Trophoblast cell (in vitro differentiated cells and primary cell): ENCODE measurements at regions not wholly inside any gene's neighbourhood (a gene's known extent, or its start where the extent isn't known, plus 50 kb on each side); places are given as distances from the start of the nearest gene placed in this dataset.

ENCODE experiments used
- DNase-seq, 2 donors: peaks; one replicate each; pipeline ENCODE4 v3.0.0-alpha.2; 2016
- H2AFZ ChIP-seq: 2 replicates; pipeline ENCODE4 v1.6.1; 2013; ENCODE audit warnings: low read length, moderate library complexity, mild to moderate bottlenecking; ENCODE audit not compliant: insufficient read depth, poor library complexity
- H2AK5ac ChIP-seq: 2 replicates; pipeline ENCODE4 v1.6.1; 2013; ENCODE audit warnings: mild to moderate bottlenecking, low read length
- H2BK120ac ChIP-seq: 2 replicates; pipeline ENCODE4 v1.6.1; 2013; ENCODE audit warnings: low read length, mild to moderate bottlenecking, moderate library complexity; ENCODE audit not compliant: insufficient read depth, poor library complexity
- H2BK12ac ChIP-seq: 2 replicates; pipeline ENCODE4 v1.6.1; 2013; ENCODE audit warnings: mild to moderate bottlenecking, low read length, moderate library complexity
- H2BK5ac ChIP-seq: 2 replicates; pipeline ENCODE4 v1.6.1; 2013; ENCODE audit warnings: low read length, low read depth, moderate library complexity, mild to moderate bottlenecking; ENCODE audit not compliant: poor library complexity
- H3K14ac ChIP-seq: 2 replicates; pipeline ENCODE4 v1.6.1; 2013; ENCODE audit warnings: mild to moderate bottlenecking, low read length
- H3K18ac ChIP-seq: 2 replicates; pipeline ENCODE4 v1.6.1; 2013; ENCODE audit warnings: mild to moderate bottlenecking, low read length
- H3K23ac ChIP-seq: 2 replicates; pipeline ENCODE4 v1.6.1; 2013; ENCODE audit warnings: low read length
- H3K27ac ChIP-seq: 2 replicates; pipeline ENCODE4 v1.5.1; 2013; ENCODE audit warnings: low read depth, mild to moderate bottlenecking, inconsistent platforms, low read length, moderate library complexity
- H3K27me3 ChIP-seq: 2 replicates; pipeline ENCODE4 v1.6.1; 2013; ENCODE audit warnings: inconsistent platforms, mild to moderate bottlenecking, low read length, moderate library complexity; ENCODE audit not compliant: insufficient read depth
- H3K36me3 ChIP-seq, 2 experiments: 1 replicate in 1 of 2; 2 replicates in 1 of 2; pipeline ENCODE4 v1.6.1; 2013; ENCODE audit warnings: low read length in 2 of 2, mild to moderate bottlenecking in 2 of 2, moderate library complexity in 1 of 2; ENCODE audit not compliant: insufficient read depth in 2 of 2, control insufficient read depth in 1 of 2
- H3K4ac ChIP-seq: 2 replicates; pipeline ENCODE4 v1.6.1; 2013; ENCODE audit warnings: low read depth, mild to moderate bottlenecking, low read length, moderate library complexity
- H3K4me1 ChIP-seq, 2 experiments: 1 replicate in 1 of 2; 2 replicates in 1 of 2; pipeline ENCODE4 v1.6.1; 2013; ENCODE audit warnings: low read length in 2 of 2, mild to moderate bottlenecking in 2 of 2, moderate library complexity in 1 of 2; ENCODE audit not compliant: insufficient read depth in 2 of 2, control insufficient read depth in 1 of 2
- H3K4me2 ChIP-seq: 2 replicates; pipeline ENCODE4 v1.6.1; 2013; ENCODE audit warnings: inconsistent platforms, mild to moderate bottlenecking, low read length, moderate library complexity
- H3K4me3 ChIP-seq: 2 replicates; pipeline ENCODE4 v1.5.1; 2013; ENCODE audit warnings: mild to moderate bottlenecking, low read depth, low read length, inconsistent platforms
- H3K79me1 ChIP-seq: one replicate; pipeline ENCODE4 v1.6.1; 2013; ENCODE audit warnings: low read length
- H3K79me2 ChIP-seq: 2 replicates; pipeline ENCODE4 v1.6.1; 2013; ENCODE audit warnings: low read length, mild to moderate bottlenecking; ENCODE audit not compliant: control insufficient read depth, insufficient read depth, poor library complexity
- H3K9ac ChIP-seq: 2 replicates; pipeline ENCODE4 v1.6.1; 2013; ENCODE audit warnings: mild to moderate bottlenecking, low read length
- H3K9me3 ChIP-seq: 2 replicates; pipeline ENCODE4 v1.6.1; 2013; ENCODE audit warnings: low read depth, mild to moderate bottlenecking, control low read depth, inconsistent platforms, low read length; ENCODE audit not compliant: insufficient read depth
- H4K12ac ChIP-seq: 2 replicates; pipeline ENCODE4 v1.6.1; 2013; ENCODE audit warnings: low read depth, mild to moderate bottlenecking, low read length, moderate library complexity
- H4K8ac ChIP-seq: 2 replicates; pipeline ENCODE4 v1.6.1; 2013; ENCODE audit warnings: low read depth, mild to moderate bottlenecking, low read length, moderate library complexity
- H4K91ac ChIP-seq: one replicate; pipeline ENCODE4 v1.6.1; 2013; ENCODE audit warnings: low read depth, mild to moderate bottlenecking, low read length, moderate library complexity
- WGBS: extraction: QIAGEN DNeasy Blood & Tissue Kit; methylation state at CpG from one replicate; pipeline ENCODE4 v1.1.7; 2013; ENCODE audit warnings: missing lambda C conversion rate; ENCODE audit not compliant: insufficient read length, insufficient coverage; ENCODE audit errors: extremely low coverage; 5-methylcytosine and 5-hydroxymethylcytosine counted together

DNA sequence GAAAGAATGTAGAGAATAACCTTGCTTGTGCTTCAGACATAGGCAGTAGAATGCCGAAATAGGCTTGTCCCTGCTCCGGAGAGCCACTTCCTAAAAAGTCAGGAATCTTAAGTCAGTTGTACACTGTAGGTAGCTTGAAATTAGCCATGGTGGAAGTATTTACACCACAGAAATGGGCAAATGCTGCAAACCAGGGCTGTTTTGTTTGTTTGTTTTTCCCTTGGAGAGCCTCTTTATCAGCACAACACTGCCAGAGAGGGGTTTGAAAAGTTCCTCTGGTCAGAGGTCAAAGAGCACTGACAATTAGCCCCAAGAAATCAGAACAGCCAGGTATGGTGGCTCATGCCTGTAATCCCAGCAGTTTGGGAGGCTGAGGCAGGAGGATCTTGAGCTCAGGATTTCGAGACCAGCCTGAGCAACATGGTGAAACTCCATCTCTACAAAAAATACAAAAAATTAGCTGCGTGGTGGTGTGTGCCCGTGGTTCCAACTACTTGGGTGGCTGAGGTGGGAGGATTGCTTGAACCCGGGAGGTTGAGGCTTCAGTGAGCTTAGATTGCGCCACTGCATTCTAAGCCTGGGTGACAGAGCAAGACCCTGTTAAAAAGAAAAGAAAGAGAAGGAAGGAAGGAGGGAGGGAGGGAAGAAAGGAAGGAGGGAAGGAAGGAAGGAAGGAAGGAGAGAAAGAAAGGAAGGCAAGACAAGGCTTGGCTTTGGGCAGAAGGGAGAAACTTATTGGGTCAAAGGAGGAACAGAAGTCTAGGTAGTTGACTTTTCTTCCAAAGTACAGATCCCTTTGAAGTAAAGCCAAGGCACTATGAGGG lies 61.0 kb upstream of the ZMYND8 start:
- Histone ChIP-seq H4K12ac (peak overlapping the region; percentile 60), H2AK5ac (peak overlapping the region; percentile 52), H3K18ac (peak overlapping the region; percentile 54), H3K4me3 (no peak overlapping the region), H3K4ac (peak overlapping the region; percentile 24), H2BK120ac (peak overlapping the region; percentile 82), H3K14ac (peak overlapping the region; percentile 55), H3K27me3 (no peaks in the 10 kb centered on the region), H3K27ac (peak overlapping the region; percentile 71), H3K4me2 (peak overlapping the region; percentile 1), H3K9me3 (no peaks in the 10 kb centered on the region), H4K91ac (peak overlapping the region; percentile 87), H3K9ac (no peak overlapping the region), H4K8ac (peak overlapping the region; percentile 63), H3K79me2 (no peaks in the 10 kb centered on the region), H3K23ac (no peak overlapping the region), H2BK5ac (peak overlapping the region; percentile 46), H2BK12ac (peak overlapping the region; percentile 94), H3K4me1 (peaks cover 8% of the 10 kb centered on the region in 2 experiments), H3K79me1 (peaks cover 14% of the 10 kb centered on the region), H3K36me3 (peaks cover 0 to 2% of the 10 kb centered on the region in 2 experiments), H2AFZ (no peak overlapping the region)
- no CpG with 5 or more reads among the region's 7 CpGs for WGBS
- DNase-seq, result no peak

GRCh38 chr20:47418069-47418757 lies 61.7 kb upstream of the ZMYND8 start:
- WGBS, result no CpG with 5 or more reads among the region's 7 CpGs
- Histone ChIP-seq H4K8ac (peak overlapping the region; percentile 63), H4K12ac (no peak overlapping the region), H3K27me3 (no peaks in the 10 kb centered on the region), H3K4me2 (peak overlapping the region; percentile 1), H2BK120ac (peak overlapping the region; percentile 82), H3K23ac (no peak overlapping the region), H3K27ac (peak overlapping the region; percentile 71), H3K4me1 (peaks cover 8% of the 10 kb centered on the region in 2 experiments), H3K4ac (no peak overlapping the region), H3K79me2 (no peaks in the 10 kb centered on the region), H3K9me3 (no peaks in the 10 kb centered on the region), H2BK5ac (peak overlapping the region; percentile 36), H3K14ac (no peak overlapping the region), H3K9ac (no peak overlapping the region), H3K4me3 (no peak overlapping the region), H4K91ac (peak overlapping the region; percentile 87), H2AFZ (no peak overlapping the region), H3K36me3 (peaks cover 0 to 2% of the 10 kb centered on the region in 2 experiments), H2BK12ac (no peak overlapping the region), H2AK5ac (no peak overlapping the region), H3K18ac (no peak overlapping the region), H3K79me1 (peaks cover 14% of the 10 kb centered on the region)
- DNase-seq, result peak; percentile 22 to 40

GRCh38 chr20:47419953-47420514 lies 63.5 kb upstream of the ZMYND8 start:
- H4K91ac ChIP-seq, result peak overlapping the region; percentile 43

GRCh38 chr20:47421076-47421475 lies 64.6 kb upstream of the ZMYND8 start:
- Histone ChIP-seq H4K8ac (no peak overlapping the region), H4K12ac (no peak overlapping the region), H3K23ac (no peak overlapping the region), H3K79me1 (peaks cover 10% of the 10 kb centered on the region), H3K14ac (no peak overlapping the region), H3K4ac (no peak overlapping the region), H3K9me3 (no peaks in the 10 kb centered on the region), H3K27me3 (no peaks in the 10 kb centered on the region), H3K18ac (no peak overlapping the region), H3K4me3 (no peak overlapping the region), H3K9ac (no peak overlapping the region), H3K4me1 (peaks cover 8% of the 10 kb centered on the region in 2 experiments), H2AFZ (no peak overlapping the region), H3K27ac (no peak overlapping the region), H2BK12ac (peak overlapping the region; percentile 43), H3K4me2 (no peak overlapping the region), H3K79me2 (no peaks in the 10 kb centered on the region), H2AK5ac (no peak overlapping the region), H4K91ac (peak overlapping the region; percentile 19), H3K36me3 (peaks cover 0 to 2% of the 10 kb centered on the region in 2 experiments), H2BK5ac (peak overlapping the region; percentile 48), H2BK120ac (no peak overlapping the region)
- no peak for DNase-seq
- no CpG with 5 or more reads among the region's 3 CpGs for WGBS

More at GRCh38 chr20:47419953-47420514, 63.5 kb upstream of the ZMYND8 start:
- DNase-seq, result no peak
- Histone ChIP-seq H3K9ac (no peak overlapping the region), H3K36me3 (peaks cover 0 to 2% of the 10 kb centered on the region in 2 experiments), H3K27me3 (no peaks in the 10 kb centered on the region), H2AFZ (no peak overlapping the region), H3K14ac (no peak overlapping the region), H3K4me2 (no peak overlapping the region), H2BK12ac (peak overlapping the region; percentile 65), H2BK5ac (no peak overlapping the region), H3K4me1 (peaks cover 8% of the 10 kb centered on the region in 2 experiments), H2BK120ac (peak overlapping the region; percentile 55), H3K9me3 (no peaks in the 10 kb centered on the region), H3K4ac (no peak overlapping the region), H4K8ac (no peak overlapping the region), H3K18ac (no peak overlapping the region), H3K79me1 (peaks cover 13% of the 10 kb centered on the region), H3K79me2 (no peaks in the 10 kb centered on the region), H4K12ac (no peak overlapping the region), H3K4me3 (no peak overlapping the region), H3K23ac (no peak overlapping the region), H2AK5ac (peak overlapping the region; percentile 47), H3K27ac (no peak overlapping the region)
- no CpG with 5 or more reads among the region's 7 CpGs for WGBS
